H9 (cell line): ENCODE measurements at regions not wholly inside any gene's neighbourhood (a gene's known extent, or its start where the extent isn't known, plus 50 kb on each side); places are given as distances from the start of the nearest gene placed in this dataset.
A peak's percentile ranks its signal among the peaks of the same experiment; 100 is the strongest.

Experiments
- DNase-seq: peaks from one replicate; pipeline ENCODE4 v3.0.0-alpha.2; 2017
- H2AFZ ChIP-seq: one replicate; pipeline ENCODE4 v1.6.1; 2013; ENCODE audit warnings: mild to moderate bottlenecking, low read length, control low read depth, moderate library complexity
- H2AK5ac ChIP-seq: 2 replicates; pipeline ENCODE4 v1.6.1; 2013; ENCODE audit warnings: low read length, control low read depth, mixed read lengths; ENCODE audit not compliant: insufficient read length
- H2BK120ac ChIP-seq: one replicate; pipeline ENCODE4 v1.6.1; 2013; ENCODE audit warnings: low read depth, mild to moderate bottlenecking, low read length, control low read depth, inconsistent platforms; ENCODE audit not compliant: poor library complexity, severe bottlenecking
- H2BK12ac ChIP-seq: 2 replicates; pipeline ENCODE4 v1.6.1; 2013; ENCODE audit warnings: low read length, control low read depth, mixed read lengths, low read depth; ENCODE audit not compliant: insufficient read length
- H2BK15ac ChIP-seq: 2 replicates; pipeline ENCODE4 v1.6.1; 2013; ENCODE audit warnings: low read depth, low read length, control low read depth
- H2BK20ac ChIP-seq: one replicate; pipeline ENCODE4 v1.6.1; 2013; ENCODE audit warnings: low read depth, mild to moderate bottlenecking, low read length, control low read depth, inconsistent platforms; ENCODE audit not compliant: poor library complexity, severe bottlenecking
- H2BK5ac ChIP-seq: 2 replicates; pipeline ENCODE4 v1.6.1; 2013; ENCODE audit warnings: low read length, control low read depth, mixed read lengths; ENCODE audit not compliant: insufficient read length
- H3K14ac ChIP-seq: 2 replicates; pipeline ENCODE4 v1.6.1; 2013; ENCODE audit warnings: low read length, control low read depth; ENCODE audit not compliant: insufficient read depth
- H3K18ac ChIP-seq: 2 replicates; pipeline ENCODE4 v1.6.1; 2013; ENCODE audit warnings: low read depth, mild to moderate bottlenecking, mixed read lengths, low read length, control low read depth; ENCODE audit not compliant: insufficient read length
- H3K23ac ChIP-seq: 2 replicates; pipeline ENCODE4 v1.6.1; 2013; ENCODE audit warnings: low read length, control low read depth, mixed read lengths, low read depth; ENCODE audit not compliant: insufficient read length
- H3K23me2 ChIP-seq: 2 replicates; pipeline ENCODE4 v1.6.1; 2013; ENCODE audit warnings: low read depth, mild to moderate bottlenecking, mixed read lengths, low read length, control low read depth; ENCODE audit not compliant: insufficient read length, poor library complexity, severe bottlenecking
- H3K27ac ChIP-seq: 2 replicates; pipeline ENCODE4 v1.5.1; 2013; ENCODE audit warnings: low read length, control low read depth, mixed read lengths, low read depth; ENCODE audit not compliant: insufficient read length
- H3K27me3 ChIP-seq: 2 replicates; pipeline ENCODE4 v1.6.1; 2013; ENCODE audit warnings: low read length, control low read depth, inconsistent platforms; ENCODE audit not compliant: insufficient read depth
- H3K4ac ChIP-seq: 2 replicates; pipeline ENCODE4 v1.6.1; 2013; ENCODE audit warnings: low read depth, mild to moderate bottlenecking, control low read depth, inconsistent platforms, low read length, moderate library complexity
- H3K4me1 ChIP-seq: 2 replicates; pipeline ENCODE4 v1.6.1; 2013; ENCODE audit warnings: low read length, control low read depth, inconsistent platforms; ENCODE audit not compliant: insufficient read depth
- H3K4me2 ChIP-seq: 2 replicates; pipeline ENCODE4 v1.6.1; 2013; ENCODE audit warnings: low read length, control low read depth, mixed read lengths; ENCODE audit not compliant: insufficient read length, insufficient read depth
- H3K56ac ChIP-seq: 2 replicates; pipeline ENCODE4 v1.6.1; 2013; ENCODE audit warnings: low read depth, mild to moderate bottlenecking, mixed read lengths, low read length, control low read depth; ENCODE audit not compliant: insufficient read length
- H3K79me1 ChIP-seq: 2 replicates; pipeline ENCODE4 v1.6.1; 2013; ENCODE audit warnings: low read depth, mild to moderate bottlenecking, moderate library complexity, low read length, control low read depth, inconsistent platforms; ENCODE audit not compliant: insufficient read depth, poor library complexity, severe bottlenecking
- H3K79me2 ChIP-seq: 2 replicates; pipeline ENCODE4 v1.6.1; 2013; ENCODE audit warnings: low read length, control low read depth, inconsistent platforms; ENCODE audit not compliant: insufficient read depth
- H3K9ac ChIP-seq: 2 replicates; pipeline ENCODE4 v1.6.1; 2013; ENCODE audit warnings: low read length, control low read depth, mixed read lengths; ENCODE audit not compliant: insufficient read length; ENCODE audit errors: extremely low read depth
- H3K9me3 ChIP-seq: one replicate; pipeline ENCODE4 v1.6.1; 2013; ENCODE audit warnings: low read depth, low read length, inconsistent platforms; ENCODE audit not compliant: control insufficient read depth
- H3T11ph ChIP-seq: one replicate; pipeline ENCODE4 v1.6.1; 2013; ENCODE audit warnings: mild to moderate bottlenecking, low read length, control low read depth, inconsistent platforms
- H4K20me1 ChIP-seq: one replicate; pipeline ENCODE4 v1.6.1; 2013; ENCODE audit not compliant: control insufficient read depth, insufficient read length, insufficient read depth
- H4K5ac ChIP-seq: 2 replicates; pipeline ENCODE4 v1.6.1; 2013; ENCODE audit warnings: low read depth, mild to moderate bottlenecking, mixed read lengths, low read length, control low read depth; ENCODE audit not compliant: insufficient read length
- H4K8ac ChIP-seq: replicated peaks from 2 replicates; pipeline ENCODE4 v1.6.1; 2013; ENCODE audit warnings: low read length, control low read depth, mixed read lengths, low read depth; ENCODE audit not compliant: insufficient read length
- H4K91ac ChIP-seq: 2 replicates; pipeline ENCODE4 v1.6.1; 2013; ENCODE audit warnings: low read depth, mild to moderate bottlenecking, moderate library complexity, mixed read lengths, low read length, control low read depth; ENCODE audit not compliant: insufficient read length
- H3K27ac Mint-ChIP-seq, 3 experiments: 2 replicates in 2 of 3; 3 replicates in 1 of 3; pipeline ENCODE4 v1.8.0; 2020 to 2021; ENCODE audit warnings: mixed read lengths in 3 of 3, mild to moderate bottlenecking in 1 of 3, moderate library complexity in 1 of 3
- H3K27me3 Mint-ChIP-seq: 2 replicates; pipeline ENCODE4 v1.8.0; 2021; ENCODE audit warnings: low read depth, mild to moderate bottlenecking, moderate library complexity, mixed read lengths
- H3K36me3 Mint-ChIP-seq, 3 experiments: 2 replicates in 2 of 3; 3 replicates in 1 of 3; pipeline ENCODE4 v1.8.0; 2020 to 2021; ENCODE audit warnings: low read depth in 3 of 3, mixed read lengths in 3 of 3; ENCODE audit not compliant: insufficient read depth in 1 of 3
- H3K4me1 Mint-ChIP-seq, 2 experiments: 2 replicates each; pipeline ENCODE4 v1.8.0; 2020; ENCODE audit warnings: mixed read lengths in 2 of 2
- H3K4me3 Mint-ChIP-seq, 2 experiments: 2 replicates in 1 of 2; 3 replicates in 1 of 2; pipeline ENCODE4 v1.8.0; 2020 to 2021; ENCODE audit warnings: mild to moderate bottlenecking in 2 of 2, mixed read lengths in 2 of 2, moderate library complexity in 1 of 2
- H3K9me3 Mint-ChIP-seq, 2 experiments: 2 replicates in 1 of 2; 3 replicates in 1 of 2; pipeline ENCODE4 v1.8.0; 2020; ENCODE audit warnings: mild to moderate bottlenecking in 2 of 2, mixed read lengths in 2 of 2, moderate library complexity in 1 of 2
- CTCF ChIP-seq: fragments of 200-600 bp; sonication (generic); conservative IDR thresholded peaks from 3 replicates; pipeline ENCODE4 v1.8.0; 2021; ENCODE audit warnings: antibody characterized with exemption, mild to moderate bottlenecking
- WGBS: extraction: QIAGEN DNeasy Blood & Tissue Kit; methylation state at CpG from one replicate; pipeline ENCODE4 v1.1.7; 2013; ENCODE audit warnings: missing lambda C conversion rate, low lambda C conversion rate, mixed read lengths; ENCODE audit not compliant: insufficient read length; ENCODE audit errors: extremely low coverage; 5-methylcytosine and 5-hydroxymethylcytosine counted together

GRCh38 chr9:129414377-129414992, 206.4 kb downstream of the C9orf50 start:
- Histone ChIP-seq H2BK12ac (peak overlapping the region; percentile 37), H3K4ac (peak overlapping the region; percentile 32), H3K79me2 (no peaks in the 10 kb centered on the region), H2BK15ac (0 out of 2 replicates have a peak overlapping the region, but pooled peaks have one; percentile 43), H2BK20ac (no peak overlapping the region), H3K27ac (no peak overlapping the region), H4K91ac (peak overlapping the region; percentile 48), H3K4me1 (no peaks in the 10 kb centered on the region; the same call in 1 of the 2 replicates), H3K9ac (no peak overlapping the region), H3K27me3 (no peaks in the 10 kb centered on the region), H4K5ac (no peak overlapping the region), H2BK5ac (no peak overlapping the region), H4K8ac (no peak overlapping the region), H2AK5ac (no peak overlapping the region), H3K14ac (peak overlapping the region; percentile 99; the same call in 1 of the 2 replicates), H2BK120ac (no peak overlapping the region), H3K4me2 (peak overlapping the region; percentile 22), H3K9me3 (no peaks in the 10 kb centered on the region), H3K23me2 (peaks cover 7% of the 10 kb centered on the region), H3K56ac (no peak overlapping the region), H3K18ac (peak overlapping the region; percentile 97), H3T11ph (no peak overlapping the region), H3K79me1 (no peaks in the 10 kb centered on the region), H4K20me1 (no peaks in the 10 kb centered on the region), H2AFZ (no peak overlapping the region), H3K23ac (no peak overlapping the region)
- no peak for DNase-seq
- peaks cover 10% of the 10 kb centered on the region for H3K27me3 Mint-ChIP-seq
- peak overlapping the region; percentile 54 to 68 for H3K4me3 Mint-ChIP-seq
- H3K36me3 Mint-ChIP-seq, result peaks cover 9 to 13% (median 9%) of the 10 kb centered on the region in 3 experiments
- H3K9me3 Mint-ChIP-seq, result peaks cover 11 to 13% of the 10 kb centered on the region in 2 experiments
- no peak for TF ChIP-seq CTCF
- peak overlapping the region; percentile 82 to 94 (median 93); a peak in 5 of 7 replicates for H3K27ac Mint-ChIP-seq
- WGBS, result no CpG with 5 or more reads among the region's 31 CpGs
- peaks cover 19% of the 10 kb centered on the region in 2 experiments for H3K4me1 Mint-ChIP-seq
